ENCODE measurements at regions not wholly inside any gene's neighbourhood (a gene's known extent, or its start where the extent isn't known, plus 50 kb on each side); places are given as distances from the start of the nearest gene placed in this dataset.

DNA sequence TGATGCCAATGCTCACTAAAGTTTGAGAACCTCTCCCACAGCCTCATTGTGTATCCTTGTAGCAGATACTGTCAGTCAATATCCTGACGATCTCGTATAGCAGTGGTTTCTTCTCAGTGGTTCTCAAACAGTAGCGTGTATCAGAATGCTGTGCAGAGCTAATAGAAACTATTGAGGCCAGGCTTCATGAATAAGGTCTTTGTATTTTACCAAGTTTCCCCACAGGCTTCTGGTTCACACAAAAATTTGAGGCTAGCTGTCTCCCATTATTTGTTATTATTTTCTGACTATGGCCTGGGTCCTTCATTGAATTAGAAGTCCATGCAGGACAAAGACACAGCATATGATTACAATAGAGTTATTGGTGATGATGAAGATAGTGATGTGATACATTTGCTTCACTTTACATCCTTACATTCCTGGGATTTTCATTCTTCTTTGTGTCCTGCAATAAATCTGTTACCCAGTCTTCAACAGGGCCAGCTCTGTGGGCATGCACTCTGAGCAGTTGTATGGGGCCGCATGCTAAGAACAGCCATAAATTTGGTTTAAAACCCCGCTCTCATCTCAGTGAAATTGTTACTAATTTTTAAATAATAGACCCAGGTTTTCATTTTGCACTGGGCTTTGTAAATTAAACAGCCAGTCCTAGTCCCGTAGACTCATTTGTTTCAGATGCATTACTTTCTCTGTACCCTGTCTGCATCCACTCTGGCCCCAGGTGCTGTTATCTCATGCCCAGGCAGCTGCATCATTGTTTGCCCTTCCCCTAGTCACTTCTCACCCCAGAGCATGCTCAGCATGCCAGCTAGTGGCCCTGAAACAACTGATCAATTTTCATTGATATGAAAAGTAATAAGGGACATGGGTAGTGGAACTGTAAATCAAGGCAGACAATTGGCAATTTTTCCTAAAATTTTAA lies 199.9 kb upstream of the PIK3R1 start:
- Histone ChIP-seq H3K36me3 (ENCODE audit: low read depth) (no peaks in the 10 kb centered on the region), H3K4me3 (no peak overlapping the region), H3K4me1 (replicated peaks; ENCODE audit: insufficient read depth) (no peaks in the 10 kb centered on the region), H3K9me2 (ENCODE audit: insufficient read depth) (no peaks in the 10 kb centered on the region), H3F3A (ENCODE audit: insufficient read depth, low read depth) (no peaks in the 10 kb centered on the region), H3K27me3 (ENCODE audit: insufficient read depth, low read depth) (no peaks in the 10 kb centered on the region), H3K9me3 (ENCODE audit: insufficient read depth, low read depth) (no peaks in the 10 kb centered on the region), H2AFZ (no peak overlapping the region), H4K20me1 (ENCODE audit: insufficient read depth) (no peaks in the 10 kb centered on the region), H3K79me2 (ENCODE audit: low read depth) (no peaks in the 10 kb centered on the region), H3K27ac (no peak overlapping the region), H3K4me2 (no peak overlapping the region)
- CTCF ChIA-PET = no interaction called here
- no peak for TF ChIP-seq EZH2 (IDR thresholded peaks at IDR 0.05; ENCODE audit: low read depth)
- TF ChIP-seq, protein P1, sequence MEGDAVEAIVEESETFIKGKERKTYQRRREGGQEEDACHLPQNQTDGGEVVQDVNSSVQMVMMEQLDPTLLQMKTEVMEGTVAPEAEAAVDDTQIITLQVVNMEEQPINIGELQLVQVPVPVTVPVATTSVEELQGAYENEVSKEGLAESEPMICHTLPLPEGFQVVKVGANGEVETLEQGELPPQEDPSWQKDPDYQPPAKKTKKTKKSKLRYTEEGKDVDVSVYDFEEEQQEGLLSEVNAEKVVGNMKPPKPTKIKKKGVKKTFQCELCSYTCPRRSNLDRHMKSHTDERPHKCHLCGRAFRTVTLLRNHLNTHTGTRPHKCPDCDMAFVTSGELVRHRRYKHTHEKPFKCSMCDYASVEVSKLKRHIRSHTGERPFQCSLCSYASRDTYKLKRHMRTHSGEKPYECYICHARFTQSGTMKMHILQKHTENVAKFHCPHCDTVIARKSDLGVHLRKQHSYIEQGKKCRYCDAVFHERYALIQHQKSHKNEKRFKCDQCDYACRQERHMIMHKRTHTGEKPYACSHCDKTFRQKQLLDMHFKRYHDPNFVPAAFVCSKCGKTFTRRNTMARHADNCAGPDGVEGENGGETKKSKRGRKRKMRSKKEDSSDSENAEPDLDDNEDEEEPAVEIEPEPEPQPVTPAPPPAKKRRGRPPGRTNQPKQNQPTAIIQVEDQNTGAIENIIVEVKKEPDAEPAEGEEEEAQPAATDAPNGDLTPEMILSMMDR (conservative IDR thresholded peaks at IDR 0.05) = no peak
- POLR2A ChIA-PET (ENCODE audit: unreplicated experiment) = no interaction called here
- BruUV-seq (replicated peaks) = no TSS peak
- no peak for DNase-seq
- intact Hi-C loops (cut with micrococcal nuclease; ENCODE audit: unreplicated experiment) = no loop called here

DNA sequence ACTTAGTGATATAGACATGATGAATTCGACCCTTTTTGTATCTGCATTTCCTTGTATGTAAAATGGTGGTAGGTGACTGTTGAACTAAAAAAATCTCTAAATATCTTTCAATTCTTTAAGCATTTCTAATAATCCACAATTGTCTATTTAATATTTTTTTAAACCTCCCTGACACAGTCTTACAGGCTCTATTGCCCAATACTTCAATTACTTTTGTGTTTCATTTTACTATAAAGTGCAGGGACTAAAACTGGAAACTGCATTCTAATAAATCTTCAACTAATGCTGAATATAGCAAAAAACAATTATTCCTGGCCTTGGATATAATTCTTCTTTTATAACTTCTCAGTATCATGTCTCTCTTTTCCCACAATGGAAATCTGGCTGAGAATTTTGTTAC lies 202.7 kb upstream of the PIK3R1 start:
- CTCF ChIA-PET = no interaction called here
- POLR2A ChIA-PET (ENCODE audit: unreplicated experiment) = no interaction called here
- Histone ChIP-seq H3K4me3 (no peak overlapping the region), H3K9me2 (ENCODE audit: insufficient read depth) (no peaks in the 10 kb centered on the region), H3F3A (ENCODE audit: insufficient read depth, low read depth) (no peaks in the 10 kb centered on the region), H3K9me3 (ENCODE audit: insufficient read depth, low read depth) (no peaks in the 10 kb centered on the region), H3K27me3 (ENCODE audit: insufficient read depth, low read depth) (no peaks in the 10 kb centered on the region), H3K4me1 (replicated peaks; ENCODE audit: insufficient read depth) (no peaks in the 10 kb centered on the region), H3K4me2 (no peak overlapping the region), H3K36me3 (ENCODE audit: low read depth) (no peaks in the 10 kb centered on the region), H3K27ac (no peak overlapping the region), H3K79me2 (ENCODE audit: low read depth) (no peaks in the 10 kb centered on the region), H2AFZ (no peak overlapping the region), H4K20me1 (ENCODE audit: insufficient read depth) (no peaks in the 10 kb centered on the region)
- no peak for DNase-seq
- intact Hi-C loops (cut with micrococcal nuclease; ENCODE audit: unreplicated experiment) = no loop called here
- no TSS peak for BruUV-seq (replicated peaks)
- TF ChIP-seq EZH2 (IDR thresholded peaks at IDR 0.05; ENCODE audit: low read depth) = no peak
- TF ChIP-seq, protein P1 (conservative IDR thresholded peaks at IDR 0.05) = no peak

DNA sequence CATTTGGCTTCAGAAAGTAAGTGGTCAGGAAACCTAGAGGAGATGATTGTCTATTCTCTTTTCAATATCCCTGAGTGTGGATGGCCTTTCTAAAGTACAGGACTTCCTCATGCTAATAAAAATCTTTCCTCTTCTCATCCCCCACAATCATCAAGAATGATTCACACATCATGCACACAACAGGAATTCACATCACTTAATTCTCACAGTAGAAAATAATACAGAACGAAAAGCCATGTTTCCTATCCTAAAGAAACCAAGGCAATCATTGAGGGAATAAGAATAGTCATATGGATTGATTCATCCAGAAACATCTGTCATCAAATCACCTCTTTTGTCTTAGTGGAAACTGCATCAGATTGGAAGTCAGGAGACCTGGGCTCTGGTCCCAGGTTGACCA lies 203.1 kb upstream of the PIK3R1 start:
- DNase-seq = no peak
- no peak overlapping the region for H3K4me2 ChIP-seq
- POLR2A ChIA-PET (ENCODE audit: unreplicated experiment) = no interaction called here
- no peak overlapping the region for H3K27ac ChIP-seq
- CTCF ChIA-PET = no interaction called here
- no peaks in the 10 kb centered on the region for H3K4me1 ChIP-seq (replicated peaks; ENCODE audit: insufficient read depth)
- H3K9me2 ChIP-seq (ENCODE audit: insufficient read depth) = no peaks in the 10 kb centered on the region
- H2AFZ ChIP-seq = no peak overlapping the region
- H3K27me3 ChIP-seq (ENCODE audit: insufficient read depth, low read depth) = no peaks in the 10 kb centered on the region
- no TSS peak for BruUV-seq (replicated peaks)
- H3K4me3 ChIP-seq = no peak overlapping the region
- H3K9me3 ChIP-seq (ENCODE audit: insufficient read depth, low read depth) = no peaks in the 10 kb centered on the region
- H3K79me2 ChIP-seq (ENCODE audit: low read depth) = no peaks in the 10 kb centered on the region
- no peaks in the 10 kb centered on the region for H3F3A ChIP-seq (ENCODE audit: insufficient read depth, low read depth)
- no peaks in the 10 kb centered on the region for H4K20me1 ChIP-seq (ENCODE audit: insufficient read depth)
- H3K36me3 ChIP-seq (ENCODE audit: low read depth) = no peaks in the 10 kb centered on the region
- TF ChIP-seq, protein P1 (conservative IDR thresholded peaks at IDR 0.05) = no peak
- TF ChIP-seq EZH2 (IDR thresholded peaks at IDR 0.05; ENCODE audit: low read depth) = no peak
- intact Hi-C loops (cut with micrococcal nuclease; ENCODE audit: unreplicated experiment) = no loop called here
